Suprapubic skin (tissue), 4 donors: ENCODE measurements at regions not wholly inside any gene's neighbourhood (a gene's known extent, or its start where the extent isn't known, plus 50 kb on each side); places are given as distances from the start of the nearest gene placed in this dataset.
"Not testable (repeated sequence)": the region's sequence is repeated elsewhere in the genome, so short reads cannot be mapped to it uniquely, and the experiment has no call there.

Experiments used
- DNase-seq, 2 donors: peaks; one replicate each; pipeline ENCODE4 v3.0.0-alpha.2; 2019; ENCODE audit warnings: low spot score in 2 of 2
- H3K27ac ChIP-seq: fragments of 200-600 bp; sonication (generic); one replicate; pipeline ENCODE4 v1.5.1; 2019
- H3K27me3 ChIP-seq: fragments of 200-600 bp; sonication (generic); one replicate; pipeline ENCODE4 v1.5.1; 2019
- H3K36me3 ChIP-seq: fragments of 200-600 bp; sonication (generic); one replicate; pipeline ENCODE4 v1.5.1; 2019
- H3K4me1 ChIP-seq: fragments of 200-600 bp; sonication (generic); one replicate; pipeline ENCODE4 v1.5.1; 2019
- H3K4me3 ChIP-seq: fragments of 200-600 bp; sonication (generic); one replicate; pipeline ENCODE4 v1.5.1; 2019; ENCODE audit warnings: mild to moderate bottlenecking
- H3K9me3 ChIP-seq: fragments of 200-600 bp; sonication (generic); one replicate; pipeline ENCODE4 v1.5.1; 2019
- EP300 ChIP-seq: sonication (generic); formaldehyde crosslinking; IDR thresholded peaks from one replicate; pipeline ENCODE4 v1.6.1; 2017; ENCODE audit warnings: antibody characterized with exemption
- POLR2A ChIP-seq, 2 donors: fragments of 450-650 bp; IDR thresholded peaks; one replicate each; pipeline ENCODE4 v1.6.1; 2017; ENCODE audit warnings: antibody characterized with exemption in 2 of 2, mild to moderate bottlenecking in 2 of 2, moderate library complexity in 2 of 2
- POLR2AphosphoS5 ChIP-seq, 3 donors: sonication (generic); formaldehyde crosslinking; IDR thresholded peaks; one replicate each; pipeline ENCODE4 v1.6.1; 2017; ENCODE audit warnings: antibody characterized with exemption in 3 of 3
- WGBS: methylation state at CpG from one replicate; pipeline ENCODE4 v1.1.5; 2018; 5-methylcytosine and 5-hydroxymethylcytosine counted together
- TF ChIP-seq, protein P1 (sequence below), 2 donors: fragments of 200-600 bp in 1 of 2; fragments of 450-650 bp in 1 of 2; sonication (generic) in 1 of 2; IDR thresholded peaks; one replicate each; pipeline ENCODE4 v1.5.1; 2016 to 2019; ENCODE audit warnings: antibody characterized with exemption in 2 of 2, mild to moderate bottlenecking in 1 of 2, moderate library complexity in 1 of 2

DNA sequence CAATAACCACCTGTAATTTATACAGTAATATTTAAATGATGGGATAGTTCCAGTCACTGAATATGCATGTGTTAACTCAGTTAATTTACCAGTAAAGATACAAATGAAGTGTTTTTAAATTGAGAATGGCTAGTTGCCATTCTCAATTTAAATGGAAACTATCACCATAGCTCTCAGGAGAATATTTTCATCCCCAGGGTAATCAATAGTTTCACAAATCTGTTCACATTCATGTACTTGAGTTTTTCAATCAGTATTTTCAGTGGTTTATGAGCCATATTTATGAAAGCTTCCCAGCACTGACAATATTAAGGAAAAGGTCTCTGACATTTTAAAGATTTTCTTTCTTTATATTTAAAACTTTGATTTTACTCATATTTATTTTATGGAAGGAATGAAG, 439.3 kb downstream of the MAT2B start:
- Histone ChIP-seq H3K4me3 (no peak overlapping the region), H3K9me3 (no peaks in the 10 kb centered on the region), H3K27ac (no peak overlapping the region), H3K36me3 (no peaks in the 10 kb centered on the region), H3K4me1 (no peaks in the 10 kb centered on the region), H3K27me3 (no peaks in the 10 kb centered on the region)
- no peak for DNase-seq
- TF ChIP-seq EP300: no peak
- TF ChIP-seq, protein P1, sequence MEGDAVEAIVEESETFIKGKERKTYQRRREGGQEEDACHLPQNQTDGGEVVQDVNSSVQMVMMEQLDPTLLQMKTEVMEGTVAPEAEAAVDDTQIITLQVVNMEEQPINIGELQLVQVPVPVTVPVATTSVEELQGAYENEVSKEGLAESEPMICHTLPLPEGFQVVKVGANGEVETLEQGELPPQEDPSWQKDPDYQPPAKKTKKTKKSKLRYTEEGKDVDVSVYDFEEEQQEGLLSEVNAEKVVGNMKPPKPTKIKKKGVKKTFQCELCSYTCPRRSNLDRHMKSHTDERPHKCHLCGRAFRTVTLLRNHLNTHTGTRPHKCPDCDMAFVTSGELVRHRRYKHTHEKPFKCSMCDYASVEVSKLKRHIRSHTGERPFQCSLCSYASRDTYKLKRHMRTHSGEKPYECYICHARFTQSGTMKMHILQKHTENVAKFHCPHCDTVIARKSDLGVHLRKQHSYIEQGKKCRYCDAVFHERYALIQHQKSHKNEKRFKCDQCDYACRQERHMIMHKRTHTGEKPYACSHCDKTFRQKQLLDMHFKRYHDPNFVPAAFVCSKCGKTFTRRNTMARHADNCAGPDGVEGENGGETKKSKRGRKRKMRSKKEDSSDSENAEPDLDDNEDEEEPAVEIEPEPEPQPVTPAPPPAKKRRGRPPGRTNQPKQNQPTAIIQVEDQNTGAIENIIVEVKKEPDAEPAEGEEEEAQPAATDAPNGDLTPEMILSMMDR (IDR thresholded peaks at IDR 0.05): no peak
- no peak for TF ChIP-seq POLR2A (IDR thresholded peaks at IDR 0.05)
- no peak for TF ChIP-seq POLR2AphosphoS5 (IDR thresholded peaks at IDR 0.05)

GRCh38 chr5:163947848-163948666, 442.6 kb downstream of the MAT2B start:
- WGBS: 79% methylated on average over 12 of the region's 12 CpGs
- no peaks in the 10 kb centered on the region for H3K36me3 ChIP-seq
- H3K27me3 ChIP-seq: no peaks in the 10 kb centered on the region
- no peaks in the 10 kb centered on the region for H3K9me3 ChIP-seq
- DNase-seq: no peak
- H3K4me1 ChIP-seq: no peaks in the 10 kb centered on the region
- TF ChIP-seq, protein P1 (IDR thresholded peaks at IDR 0.05): no peak
- no peak for TF ChIP-seq EP300
- TF ChIP-seq POLR2A (IDR thresholded peaks at IDR 0.05): no peak
- no peak for TF ChIP-seq POLR2AphosphoS5 (IDR thresholded peaks at IDR 0.05)
- H3K27ac ChIP-seq: no peak overlapping the region
- no peak overlapping the region for H3K4me3 ChIP-seq

DNA sequence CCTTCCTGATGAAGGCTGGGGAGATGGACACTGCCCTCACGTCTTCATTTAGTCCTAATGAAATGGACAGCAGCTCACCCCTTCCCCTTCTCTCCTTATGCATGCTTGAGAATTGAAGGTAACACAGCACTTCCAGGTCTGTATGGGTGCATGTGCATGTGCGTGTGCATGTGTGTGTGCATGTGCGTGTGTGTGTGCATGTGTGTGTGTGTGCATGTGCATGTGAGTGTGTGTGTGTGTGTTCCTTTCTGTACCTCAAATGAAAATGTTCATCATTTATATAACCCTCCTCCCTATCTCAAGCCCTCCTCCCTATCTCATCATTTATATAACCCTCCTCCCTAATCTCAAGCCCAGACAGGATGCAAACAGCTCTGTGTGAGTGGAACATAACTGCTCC, 444.8 kb downstream of the MAT2B start:
- Histone ChIP-seq H3K4me3 (no peak overlapping the region), H3K36me3 (no peaks in the 10 kb centered on the region), H3K4me1 (no peaks in the 10 kb centered on the region), H3K27ac (no peak overlapping the region), H3K27me3 (no peaks in the 10 kb centered on the region), H3K9me3 (no peaks in the 10 kb centered on the region)
- DNase-seq: no peak
- 67% methylated on average over 3 of the region's 3 CpGs for WGBS
- TF ChIP-seq POLR2AphosphoS5 (IDR thresholded peaks at IDR 0.05): no peak
- TF ChIP-seq, protein P1 (IDR thresholded peaks at IDR 0.05): no peak
- no peak for TF ChIP-seq POLR2A (IDR thresholded peaks at IDR 0.05)
- no peak for TF ChIP-seq EP300

DNA sequence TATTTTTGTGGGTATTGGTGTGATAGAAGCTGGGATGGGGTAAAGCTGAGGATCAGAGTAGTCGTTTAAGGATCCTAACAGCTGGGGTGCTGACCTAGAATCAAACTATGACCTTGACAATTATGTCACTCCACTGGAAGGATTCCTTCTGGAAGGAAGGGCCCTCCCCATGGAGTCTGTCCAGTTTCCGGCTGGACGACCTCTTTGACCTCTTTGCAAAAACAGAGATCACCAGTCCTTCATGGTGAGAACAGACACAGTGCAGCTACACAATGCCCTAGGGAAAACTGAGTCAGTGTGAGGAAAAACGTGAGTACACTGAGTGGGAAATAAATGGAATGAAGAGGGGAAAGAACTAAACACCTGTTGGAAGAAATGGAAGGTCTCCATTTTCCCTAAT, 445.6 kb downstream of the MAT2B start:
- no peak for DNase-seq
- 54% methylated on average over 4 of the region's 4 CpGs for WGBS
- TF ChIP-seq POLR2AphosphoS5 (IDR thresholded peaks at IDR 0.05) (no peak), EP300 (no peak), POLR2A (IDR thresholded peaks at IDR 0.05) (no peak)
- TF ChIP-seq, protein P1 (IDR thresholded peaks at IDR 0.05): no peak

GRCh38 chr5:163953901-163954300, 448.5 kb downstream of the MAT2B start:
- DNase-seq: no peak
- TF ChIP-seq POLR2AphosphoS5 (IDR thresholded peaks at IDR 0.05) (no peak), POLR2A (IDR thresholded peaks at IDR 0.05) (no peak), EP300 (no peak)
- TF ChIP-seq, protein P1 (IDR thresholded peaks at IDR 0.05): no peak
- Histone ChIP-seq H3K27ac (no peak overlapping the region), H3K27me3 (no peaks in the 10 kb centered on the region), H3K36me3 (no peaks in the 10 kb centered on the region), H3K4me1 (no peaks in the 10 kb centered on the region), H3K9me3 (no peaks in the 10 kb centered on the region), H3K4me3 (no peak overlapping the region)
- 68% methylated on average over 8 of the region's 8 CpGs for WGBS

More for the DNA sequence above, 445.6 kb downstream of the MAT2B start:
- no peaks in the 10 kb centered on the region for H3K9me3 ChIP-seq
- H3K4me1 ChIP-seq: no peaks in the 10 kb centered on the region
- no peak overlapping the region for H3K27ac ChIP-seq
- no peaks in the 10 kb centered on the region for H3K36me3 ChIP-seq
- no peaks in the 10 kb centered on the region for H3K27me3 ChIP-seq
- no peak overlapping the region for H3K4me3 ChIP-seq

DNA sequence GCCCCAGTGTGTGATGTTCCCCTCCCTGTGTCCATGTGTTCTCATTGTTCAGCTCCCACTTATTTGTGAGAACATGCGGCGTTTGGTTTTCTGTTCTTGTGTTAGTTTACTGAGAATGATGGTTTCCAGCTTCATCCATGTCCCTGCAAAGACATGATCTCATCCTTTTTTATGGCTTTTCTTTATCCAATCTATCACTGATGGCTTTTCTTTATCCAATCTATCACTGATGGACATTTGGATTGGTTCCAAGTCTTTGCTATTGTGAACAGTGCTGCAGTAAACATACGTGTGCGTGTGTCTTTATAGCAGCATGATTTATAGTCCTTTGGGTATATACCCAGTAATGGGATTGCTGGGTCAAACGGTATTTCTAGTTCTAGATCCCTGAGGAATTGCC, 455.8 kb downstream of the MAT2B start:
- not testable (repeated sequence) for H3K27ac ChIP-seq, H3K27me3 ChIP-seq, H3K4me1 ChIP-seq, H3K36me3 ChIP-seq, DNase-seq, H3K4me3 ChIP-seq, H3K9me3 ChIP-seq
- WGBS: 83% methylated on average over 5 of the region's 5 CpGs
